GM06990 (cell line): ENCODE measurements at regions not wholly inside any gene's neighbourhood (a gene's known extent, or its start where the extent isn't known, plus 50 kb on each side); places are given as distances from the start of the nearest gene placed in this dataset.
"Not testable (repeated sequence)": the region's sequence is repeated elsewhere in the genome, so short reads cannot be mapped to it uniquely, and the experiment has no call there.

ENCODE experiments used
- DNase-seq: peaks from one replicate; pipeline ENCODE4 v3.0.0-alpha.2; 2011; ENCODE audit not compliant: insufficient read length; ENCODE audit errors: extremely low read depth
- H3K27me3 ChIP-seq: replicated peaks from 2 replicates; pipeline ENCODE4 v1.6.0; 2011; ENCODE audit warnings: low read length; ENCODE audit not compliant: control insufficient read depth, insufficient read depth
- H3K36me3 ChIP-seq: 2 replicates; pipeline ENCODE4 v1.5.1; 2011; ENCODE audit warnings: low read length; ENCODE audit not compliant: control insufficient read depth, insufficient read depth
- H3K4me3 ChIP-seq: replicated peaks from 2 replicates; pipeline ENCODE4 v1.5.1; 2011; ENCODE audit warnings: low read depth, mild to moderate bottlenecking, control low read depth, low read length
- TF ChIP-seq, protein P1 (sequence below): IDR thresholded peaks from 2 replicates; pipeline ENCODE4 v1.5.1; 2011; ENCODE audit warnings: low read length, control low read depth, mild to moderate bottlenecking, inconsistent platforms; ENCODE audit not compliant: insufficient read depth, poor library complexity, severe bottlenecking

DNA sequence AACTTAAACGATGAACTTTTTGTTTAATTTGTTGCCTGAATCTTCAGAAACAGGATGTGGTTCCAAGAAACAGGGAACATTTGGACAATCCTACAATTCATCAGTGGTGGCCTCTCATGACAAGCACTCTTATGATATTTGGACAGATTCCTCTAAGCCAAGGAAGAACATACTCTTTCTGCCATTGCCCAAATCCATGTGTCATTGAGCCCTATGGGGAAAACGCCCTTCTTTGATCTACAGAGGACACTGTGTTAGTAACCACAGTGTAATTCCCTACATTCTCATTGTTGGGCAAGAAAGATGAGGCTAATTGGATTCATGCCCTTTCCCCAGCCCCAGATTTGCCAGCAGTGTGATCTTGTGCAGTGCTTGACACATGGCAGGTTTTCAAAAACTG lies 167.7 kb upstream of the PTCH1 start:
- Histone ChIP-seq H3K36me3 (no peaks in the 10 kb centered on the region), H3K27me3 (no peaks in the 10 kb centered on the region), H3K4me3 (no peak overlapping the region)
- DNase-seq: no peak
- TF ChIP-seq, protein P1, sequence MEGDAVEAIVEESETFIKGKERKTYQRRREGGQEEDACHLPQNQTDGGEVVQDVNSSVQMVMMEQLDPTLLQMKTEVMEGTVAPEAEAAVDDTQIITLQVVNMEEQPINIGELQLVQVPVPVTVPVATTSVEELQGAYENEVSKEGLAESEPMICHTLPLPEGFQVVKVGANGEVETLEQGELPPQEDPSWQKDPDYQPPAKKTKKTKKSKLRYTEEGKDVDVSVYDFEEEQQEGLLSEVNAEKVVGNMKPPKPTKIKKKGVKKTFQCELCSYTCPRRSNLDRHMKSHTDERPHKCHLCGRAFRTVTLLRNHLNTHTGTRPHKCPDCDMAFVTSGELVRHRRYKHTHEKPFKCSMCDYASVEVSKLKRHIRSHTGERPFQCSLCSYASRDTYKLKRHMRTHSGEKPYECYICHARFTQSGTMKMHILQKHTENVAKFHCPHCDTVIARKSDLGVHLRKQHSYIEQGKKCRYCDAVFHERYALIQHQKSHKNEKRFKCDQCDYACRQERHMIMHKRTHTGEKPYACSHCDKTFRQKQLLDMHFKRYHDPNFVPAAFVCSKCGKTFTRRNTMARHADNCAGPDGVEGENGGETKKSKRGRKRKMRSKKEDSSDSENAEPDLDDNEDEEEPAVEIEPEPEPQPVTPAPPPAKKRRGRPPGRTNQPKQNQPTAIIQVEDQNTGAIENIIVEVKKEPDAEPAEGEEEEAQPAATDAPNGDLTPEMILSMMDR: no peak

DNA sequence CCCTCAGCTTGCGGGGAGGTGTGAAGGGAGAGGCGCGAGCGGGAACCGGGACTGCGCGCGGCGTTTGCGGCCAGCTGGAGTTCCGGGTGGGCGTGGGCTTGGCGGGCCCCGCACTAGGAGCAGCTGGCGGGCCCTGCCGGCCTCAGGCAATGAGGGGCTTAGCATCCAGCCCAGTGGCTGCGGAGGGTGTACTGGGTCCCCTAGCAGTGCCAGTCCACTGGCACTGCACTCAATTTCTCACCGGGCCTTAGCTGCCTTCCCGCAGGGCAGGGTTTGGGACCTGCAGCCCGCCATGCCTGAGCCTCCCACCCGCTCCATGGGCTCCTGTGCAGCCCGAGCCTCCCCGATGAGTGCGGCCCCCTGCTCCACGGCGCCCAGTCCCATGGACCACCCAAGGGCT lies 163.5 kb upstream of the PTCH1 start:
- not testable (repeated sequence) for H3K4me3 ChIP-seq, DNase-seq, H3K36me3 ChIP-seq, H3K27me3 ChIP-seq

DNA sequence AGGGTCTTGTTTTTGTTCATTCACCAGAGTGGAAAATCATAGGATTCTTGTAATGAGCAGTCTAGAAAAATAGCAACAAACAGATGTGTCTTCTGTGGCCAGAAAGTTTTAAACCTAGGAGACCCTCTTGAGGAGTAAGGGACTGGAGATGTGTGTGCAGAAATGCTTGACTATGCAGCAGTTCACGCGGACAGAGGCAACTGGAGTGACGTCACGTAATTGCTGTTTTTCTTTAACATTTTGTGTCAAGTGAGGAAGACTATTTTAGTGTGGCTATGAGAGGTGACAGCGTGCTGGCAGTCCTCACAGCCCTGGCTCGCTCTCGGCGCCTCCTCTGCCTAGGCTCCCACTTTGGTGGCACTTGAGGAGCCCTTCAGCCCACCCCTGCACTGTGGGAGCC lies 163.1 kb upstream of the PTCH1 start:
- TF ChIP-seq, protein P1: no peak
- no peak overlapping the region for H3K4me3 ChIP-seq
- no peaks in the 10 kb centered on the region; the same call in 1 of the 2 replicates for H3K27me3 ChIP-seq
- H3K36me3 ChIP-seq: no peaks in the 10 kb centered on the region
- DNase-seq: no peak

DNA sequence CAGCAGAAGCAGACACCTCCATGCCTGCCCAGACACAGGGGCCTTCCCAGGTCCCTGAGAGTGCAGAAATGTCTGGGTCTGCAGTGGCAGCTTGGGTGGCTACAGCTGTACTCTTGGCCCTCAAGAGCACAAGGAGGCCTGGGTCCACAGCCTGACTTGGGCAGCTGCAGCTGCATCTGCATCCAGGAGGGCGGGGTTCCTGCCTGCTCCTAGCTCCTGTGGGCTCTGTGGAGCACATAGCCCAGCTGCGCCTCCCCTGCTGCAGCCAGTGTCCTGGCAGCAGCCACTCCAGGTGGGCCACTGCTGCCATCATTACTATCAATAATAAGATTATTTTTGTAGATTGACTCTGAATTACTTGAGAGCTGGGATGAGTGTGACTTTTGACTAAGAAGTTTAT lies 162.0 kb upstream of the PTCH1 start:
- Histone ChIP-seq H3K36me3 (no peaks in the 10 kb centered on the region), H3K27me3 (no peaks in the 10 kb centered on the region; the same call in 1 of the 2 replicates), H3K4me3 (no peak overlapping the region)
- TF ChIP-seq, protein P1: no peak
- no peak for DNase-seq

DNA sequence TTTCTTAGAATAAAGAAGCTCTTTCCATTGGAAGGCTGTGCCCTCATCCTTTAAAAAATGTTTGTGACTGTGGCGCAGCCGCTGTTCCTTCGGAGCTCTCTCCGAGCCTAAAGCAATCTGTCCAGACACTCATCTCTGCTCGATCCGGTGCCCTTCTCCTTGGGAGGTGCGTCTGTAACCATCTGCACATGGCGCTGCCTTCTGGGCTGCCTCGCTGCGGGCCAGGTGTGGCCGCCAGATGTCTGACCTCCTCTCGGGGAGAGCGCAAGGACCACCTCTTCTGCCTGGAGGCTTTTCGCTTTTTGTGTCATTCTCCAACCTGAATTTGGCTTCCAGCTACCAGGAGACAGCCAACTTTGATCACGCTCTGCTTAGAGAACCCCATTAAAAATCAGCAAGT lies 153.4 kb upstream of the PTCH1 start:
- H3K4me3 ChIP-seq: no peak overlapping the region
- no peaks in the 10 kb centered on the region for H3K36me3 ChIP-seq
- TF ChIP-seq, protein P1: no peak
- no peak for DNase-seq
- H3K27me3 ChIP-seq: no peaks in the 10 kb centered on the region; the same call in 1 of the 2 replicates

DNA sequence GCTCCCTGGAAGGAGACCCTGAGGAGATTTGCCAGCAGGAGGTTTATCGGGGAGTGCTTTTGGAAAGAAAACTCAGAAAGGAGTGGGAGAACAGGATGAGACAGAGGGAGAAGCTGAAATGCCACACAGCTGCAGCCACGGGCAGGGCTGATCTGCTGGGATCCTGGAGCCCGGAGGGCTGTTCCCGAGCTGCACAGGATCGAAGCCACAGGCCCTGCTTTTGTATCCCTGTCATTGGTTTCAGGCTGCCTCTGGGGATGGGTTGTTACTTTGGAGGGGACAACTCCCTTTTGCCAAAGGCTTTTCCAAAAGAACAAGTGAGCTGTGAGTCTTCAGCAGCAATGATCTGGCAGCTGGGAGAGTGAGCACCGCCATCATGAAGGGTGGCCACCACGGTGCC lies 152.5 kb upstream of the PTCH1 start:
- no peaks in the 10 kb centered on the region for H3K36me3 ChIP-seq
- no peak for DNase-seq
- no peak overlapping the region for H3K4me3 ChIP-seq
- H3K27me3 ChIP-seq: no peaks in the 10 kb centered on the region; the same call in 1 of the 2 replicates
- TF ChIP-seq, protein P1: no peak
